ENCODE measurements at regions not wholly inside any gene's neighbourhood (a gene's known extent, or its start where the extent isn't known, plus 50 kb on each side); places are given as distances from the start of the nearest gene placed in this dataset.

DNA sequence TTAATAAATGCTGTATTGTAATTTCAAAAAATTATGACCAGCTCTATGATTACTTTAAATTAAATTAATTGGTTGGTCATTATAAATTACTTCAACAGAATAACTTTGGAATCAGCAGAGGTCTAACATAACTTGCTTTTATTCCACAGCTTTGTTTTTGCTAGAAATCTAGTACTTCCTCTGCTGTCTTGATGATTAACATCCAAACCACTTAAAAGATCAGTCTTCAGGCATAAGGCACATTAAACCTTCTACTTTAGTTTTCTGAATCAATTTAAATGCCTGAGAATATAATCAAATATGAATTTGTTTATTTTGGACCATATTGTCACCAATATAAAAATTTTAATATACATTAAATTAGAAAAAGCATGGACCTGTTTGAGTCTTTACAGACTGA is 465.3 kb downstream of the ARL4A start:
- TF ChIP-seq, protein P1, sequence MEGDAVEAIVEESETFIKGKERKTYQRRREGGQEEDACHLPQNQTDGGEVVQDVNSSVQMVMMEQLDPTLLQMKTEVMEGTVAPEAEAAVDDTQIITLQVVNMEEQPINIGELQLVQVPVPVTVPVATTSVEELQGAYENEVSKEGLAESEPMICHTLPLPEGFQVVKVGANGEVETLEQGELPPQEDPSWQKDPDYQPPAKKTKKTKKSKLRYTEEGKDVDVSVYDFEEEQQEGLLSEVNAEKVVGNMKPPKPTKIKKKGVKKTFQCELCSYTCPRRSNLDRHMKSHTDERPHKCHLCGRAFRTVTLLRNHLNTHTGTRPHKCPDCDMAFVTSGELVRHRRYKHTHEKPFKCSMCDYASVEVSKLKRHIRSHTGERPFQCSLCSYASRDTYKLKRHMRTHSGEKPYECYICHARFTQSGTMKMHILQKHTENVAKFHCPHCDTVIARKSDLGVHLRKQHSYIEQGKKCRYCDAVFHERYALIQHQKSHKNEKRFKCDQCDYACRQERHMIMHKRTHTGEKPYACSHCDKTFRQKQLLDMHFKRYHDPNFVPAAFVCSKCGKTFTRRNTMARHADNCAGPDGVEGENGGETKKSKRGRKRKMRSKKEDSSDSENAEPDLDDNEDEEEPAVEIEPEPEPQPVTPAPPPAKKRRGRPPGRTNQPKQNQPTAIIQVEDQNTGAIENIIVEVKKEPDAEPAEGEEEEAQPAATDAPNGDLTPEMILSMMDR (IDR thresholded peaks at IDR 0.05; ENCODE audit: control insufficient read depth, insufficient read depth, low read depth, low read length, missing control alignments) = no peak
- H3K4me3 ChIP-seq (ENCODE audit: control insufficient read depth, low read depth, low read length) = no peak overlapping the region
- no peak for DNase-seq (ENCODE audit: low read depth)

- H3K4me3 ChIP-seq (ENCODE audit: control insufficient read depth, low read depth, low read length) = no peak overlapping the region
- no peak for DNase-seq (ENCODE audit: low read depth)
- TF ChIP-seq, protein P1 (IDR thresholded peaks at IDR 0.05; ENCODE audit: control insufficient read depth, insufficient read depth, low read depth, low read length, missing control alignments) = no peak
Observed at GRCh38 chr7:13153266-13153665, 465.8 kb downstream of the ARL4A start.

DNA sequence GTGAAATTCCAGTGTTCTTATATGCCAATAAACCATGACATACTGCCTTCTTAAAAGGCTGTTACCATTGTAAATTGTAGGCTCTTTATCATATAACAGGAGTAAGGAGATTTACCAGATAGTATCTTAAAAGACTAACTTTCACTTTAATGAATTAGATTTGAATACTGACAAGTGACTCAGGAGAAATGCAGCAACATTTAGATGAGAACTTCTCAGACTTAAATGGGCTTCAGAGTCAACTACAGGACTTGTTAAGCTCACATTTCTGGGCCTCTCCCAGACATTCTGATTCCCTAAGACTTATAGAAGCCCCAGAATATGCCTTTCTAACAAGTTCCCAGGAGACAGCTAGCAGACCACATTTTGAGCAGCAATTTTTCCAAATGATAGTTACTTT is 466.3 kb downstream of the ARL4A start:
- no peak overlapping the region for H3K4me3 ChIP-seq (ENCODE audit: control insufficient read depth, low read depth, low read length)
- no peak for DNase-seq (ENCODE audit: low read depth)
- TF ChIP-seq, protein P1 (IDR thresholded peaks at IDR 0.05; ENCODE audit: control insufficient read depth, insufficient read depth, low read depth, low read length, missing control alignments) = no peak

- no peak for DNase-seq (ENCODE audit: low read depth)
- TF ChIP-seq, protein P1 (IDR thresholded peaks at IDR 0.05; ENCODE audit: control insufficient read depth, insufficient read depth, low read depth, low read length, missing control alignments) = no peak
- H3K4me3 ChIP-seq (ENCODE audit: control insufficient read depth, low read depth, low read length) = no peak overlapping the region
Observed at GRCh38 chr7:13155188-13155587, 467.8 kb downstream of the ARL4A start.

- H3K4me3 ChIP-seq (ENCODE audit: control insufficient read depth, low read depth, low read length) = no peak overlapping the region
- DNase-seq (ENCODE audit: low read depth) = no peak
- TF ChIP-seq, protein P1 (IDR thresholded peaks at IDR 0.05; ENCODE audit: control insufficient read depth, insufficient read depth, low read depth, low read length, missing control alignments) = no peak
Observed at GRCh38 chr7:13159003-13159402, 471.6 kb downstream of the ARL4A start.

DNA sequence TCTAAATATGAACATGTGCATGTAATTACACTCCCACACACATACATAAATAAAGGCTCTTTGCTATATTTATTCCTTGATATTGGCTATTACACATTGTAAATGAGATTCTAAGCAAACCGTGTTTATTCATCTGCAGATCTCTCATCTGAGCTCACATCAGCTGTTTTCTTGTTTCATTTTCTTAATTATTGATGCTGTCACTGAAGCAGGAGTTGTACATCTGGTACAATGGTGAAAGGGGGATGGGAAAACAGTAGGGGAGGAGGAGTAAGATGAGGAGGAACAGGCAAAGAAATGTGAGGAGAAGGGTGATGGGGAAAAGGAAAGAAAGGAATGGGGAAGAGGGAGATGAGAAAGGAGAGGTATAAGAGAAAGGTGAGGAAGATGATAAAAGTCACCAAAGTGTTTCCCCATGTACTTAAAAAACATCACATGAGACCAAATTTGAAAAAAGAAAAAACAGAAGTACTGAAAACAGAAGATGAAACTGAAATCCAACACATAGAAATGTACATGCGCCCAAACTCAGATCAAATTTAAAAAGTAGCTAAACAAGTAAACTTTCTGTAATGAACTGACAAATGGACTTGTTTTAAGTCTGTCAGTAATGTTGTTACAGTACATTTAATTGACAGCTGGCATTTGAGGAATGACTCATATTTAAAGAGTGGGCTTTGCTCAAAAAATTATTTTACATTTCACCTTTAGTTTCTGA is 472.2 kb downstream of the ARL4A start:
- no peak overlapping the region for H3K4me3 ChIP-seq (ENCODE audit: control insufficient read depth, low read depth, low read length)
- DNase-seq (ENCODE audit: low read depth) = no peak
- TF ChIP-seq, protein P1 (IDR thresholded peaks at IDR 0.05; ENCODE audit: control insufficient read depth, insufficient read depth, low read depth, low read length, missing control alignments) = no peak

All from AG09309 (cell line).